T47D (cell line): ENCODE measurements at regions not wholly inside any gene's neighbourhood (a gene's known extent, or its start where the extent isn't known, plus 50 kb on each side); places are given as distances from the start of the nearest gene placed in this dataset.

ENCODE experiments used
- DNase-seq, 2 experiments: peaks; one replicate each; pipeline versions ENCODE4 v3.0.0 to v3.0.0-alpha.2; 2011 to 2012; ENCODE audit warnings: low read depth in 1 of 2, low spot score in 1 of 2
- JUND ChIP-seq: IDR thresholded peaks from 2 replicates; pipeline ENCODE4 v1.6.1; 2012; ENCODE audit warnings: low read depth
- in situ Hi-C: cut with HindIII; loops from 2 replicates; pipeline ENCODE4 v1.10.0; 2016; ENCODE audit warnings: low sequenced_read_pairs, low pct_unique_long_range_greater_than_20kb

GRCh38 chr6:43859213-43859612 is 89.2 kb downstream of the VEGFA start:
- no peak for TF ChIP-seq JUND
- no peak for DNase-seq
- in situ Hi-C loops = no loop called here

GRCh38 chr6:43858161-43859153 is 88.4 kb downstream of the VEGFA start:
- in situ Hi-C loops = no loop called here
- no peak for TF ChIP-seq JUND
- DNase-seq = no peak

GRCh38 chr6:43856005-43856765 is 86.2 kb downstream of the VEGFA start:
- DNase-seq = peak; percentile 63 to 80
- in situ Hi-C loops = no loop called here
- no peak for TF ChIP-seq JUND

GRCh38 chr6:43855247-43855646 is 85.2 kb downstream of the VEGFA start:
- no peak for DNase-seq
- TF ChIP-seq JUND = no peak
- in situ Hi-C loops = no loop called here

GRCh38 chr6:43853066-43853650 is 83.1 kb downstream of the VEGFA start:
- in situ Hi-C loops = no loop called here
- no peak for TF ChIP-seq JUND
- DNase-seq = peak in 1 of 2 experiments; percentile 43

GRCh38 chr6:43852350-43852864 is 82.4 kb downstream of the VEGFA start:
- DNase-seq = no peak
- in situ Hi-C loops = no loop called here
- no peak for TF ChIP-seq JUND

- no peak for TF ChIP-seq JUND
- in situ Hi-C loops = no loop called here
- DNase-seq = no peak
Observed at GRCh38 chr6:43851204-43851865, 81.3 kb downstream of the VEGFA start.

GRCh38 chr6:43850314-43851203 is 80.5 kb downstream of the VEGFA start:
- DNase-seq = no peak
- TF ChIP-seq JUND = no peak
- in situ Hi-C loops = no loop called here

- in situ Hi-C loops = no loop called here
- DNase-seq = peak in 1 of 2 experiments; percentile 9
- no peak for TF ChIP-seq JUND
Observed at GRCh38 chr6:43849844-43850243, 79.8 kb downstream of the VEGFA start.

- DNase-seq = no peak
- TF ChIP-seq JUND = no peak
- in situ Hi-C loops = no loop called here
Observed at GRCh38 chr6:43848671-43849391, 78.8 kb downstream of the VEGFA start.
